Breast epithelium (tissue), 3 donors: ENCODE measurements at regions not wholly inside any gene's neighbourhood (a gene's known extent, or its start where the extent isn't known, plus 50 kb on each side); places are given as distances from the start of the nearest gene placed in this dataset.
"Not testable (repeated sequence)": the region's sequence is repeated elsewhere in the genome, so short reads cannot be mapped to it uniquely, and the experiment has no call there.

Experiments used
- CTCF ChIP-seq, 3 donors: fragments of 450-650 bp; IDR thresholded peaks; one replicate each; pipeline ENCODE4 v1.5.1; 2016 to 2017; ENCODE audit warnings: antibody characterized with exemption in 3 of 3, mild to moderate bottlenecking in 3 of 3, moderate library complexity in 3 of 3
- POLR2A ChIP-seq: fragments of 450-650 bp; IDR thresholded peaks from one replicate; pipeline ENCODE4 v1.6.1; 2016; ENCODE audit warnings: antibody characterized with exemption, mild to moderate bottlenecking, moderate library complexity
- POLR2AphosphoS5 ChIP-seq, 3 donors: sonication (generic); formaldehyde crosslinking; IDR thresholded peaks; one replicate each; pipeline ENCODE4 v1.6.1; 2017; ENCODE audit warnings: antibody characterized with exemption in 3 of 3

- TF ChIP-seq CTCF (IDR thresholded peaks at IDR 0.05); POLR2A; POLR2AphosphoS5 (IDR thresholded peaks at IDR 0.05): not testable (repeated sequence)
These were observed 340.6 kb downstream of the TFAP2B start for GRCh38 chr6:51159260-51159659.
